Hematopoietic multipotent progenitor cell treated with erythropoietin and hydrocortisone succinate and interleukin-3 and kit ligand, for 15 days (in vitro differentiated cells): ENCODE measurements at regions not wholly inside any gene's neighbourhood (a gene's known extent, or its start where the extent isn't known, plus 50 kb on each side); places are given as distances from the start of the nearest gene placed in this dataset.

Experiments
- DNase-seq: peaks from one replicate; pipeline ENCODE4 v3.0.0-alpha.2; 2015; ENCODE audit warnings: low spot score

DNA sequence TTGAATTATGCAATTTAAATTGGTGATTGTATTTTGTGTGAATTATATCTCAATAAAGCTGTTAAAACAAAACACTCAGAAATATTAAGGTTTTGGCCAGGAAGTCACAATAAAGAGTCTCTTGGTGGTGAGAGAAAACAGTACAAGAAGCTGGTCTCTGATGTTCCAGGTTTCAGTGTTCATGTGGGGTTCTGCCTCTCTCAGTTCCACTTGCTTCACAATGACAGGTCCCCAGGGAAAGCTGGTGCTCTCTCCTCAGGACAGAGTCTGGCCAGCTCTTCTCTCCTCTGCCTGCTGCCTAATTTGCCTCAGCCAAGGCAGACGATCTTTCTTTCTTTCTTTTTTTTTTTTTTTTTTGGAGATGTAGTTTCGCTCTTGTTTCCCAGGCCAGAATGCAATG, 342.9 kb upstream of the PLXNA2 start:
- DNase-seq: no peak

DNA sequence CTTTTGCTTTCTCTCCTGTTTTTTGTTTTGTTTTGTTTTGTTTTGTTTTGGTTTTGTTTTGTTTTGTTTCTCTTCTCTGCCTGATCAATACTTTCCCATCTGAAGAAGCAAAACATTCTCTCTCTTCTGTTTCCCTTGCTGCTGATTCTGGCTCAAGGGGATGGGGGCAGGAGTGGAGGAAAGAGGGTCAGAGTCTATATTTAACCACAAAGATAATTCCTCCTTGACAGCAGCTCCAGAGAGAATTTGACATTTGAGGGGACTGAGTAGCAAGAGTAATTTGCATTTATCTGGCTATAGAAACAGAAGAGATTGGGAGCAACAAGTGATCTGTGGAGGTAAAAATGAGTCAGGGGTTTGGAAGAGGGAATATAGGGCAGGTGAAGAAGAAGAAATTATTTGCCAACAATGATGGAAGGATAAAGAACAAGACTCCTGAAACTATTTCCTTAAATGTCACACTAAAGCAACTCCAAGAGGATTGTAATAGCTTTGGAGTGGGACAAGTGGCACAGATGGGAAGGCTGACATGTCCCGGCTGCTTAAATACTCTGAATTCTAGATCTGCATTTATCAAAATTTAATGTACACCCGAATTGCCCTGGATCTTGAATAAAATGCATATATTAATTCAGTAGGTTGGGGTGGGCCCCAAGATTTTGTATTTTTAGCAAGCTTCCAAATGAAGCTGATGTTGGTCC, 349.3 kb upstream of the PLXNA2 start:
- no peak for DNase-seq

DNA sequence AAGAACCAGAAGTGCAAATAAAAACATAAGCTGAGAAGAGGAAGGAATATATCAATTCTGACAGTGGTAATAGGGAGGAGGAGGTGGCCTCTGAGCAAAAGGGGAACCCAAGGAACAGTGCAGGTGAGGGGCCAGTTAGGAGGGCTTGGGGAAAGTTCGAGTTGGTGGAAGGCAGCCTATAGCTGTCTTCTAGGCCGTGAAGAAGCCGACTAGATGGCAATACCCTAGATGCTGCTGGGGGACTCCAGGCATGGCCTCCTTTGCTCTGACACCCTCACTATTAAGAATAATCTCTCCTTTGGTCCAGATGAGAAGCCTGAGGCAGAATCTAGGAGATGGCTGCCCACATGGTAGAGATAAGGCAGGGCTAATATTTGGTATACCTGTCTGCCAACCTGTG, 351.1 kb upstream of the PLXNA2 start:
- DNase-seq: no peak

DNA sequence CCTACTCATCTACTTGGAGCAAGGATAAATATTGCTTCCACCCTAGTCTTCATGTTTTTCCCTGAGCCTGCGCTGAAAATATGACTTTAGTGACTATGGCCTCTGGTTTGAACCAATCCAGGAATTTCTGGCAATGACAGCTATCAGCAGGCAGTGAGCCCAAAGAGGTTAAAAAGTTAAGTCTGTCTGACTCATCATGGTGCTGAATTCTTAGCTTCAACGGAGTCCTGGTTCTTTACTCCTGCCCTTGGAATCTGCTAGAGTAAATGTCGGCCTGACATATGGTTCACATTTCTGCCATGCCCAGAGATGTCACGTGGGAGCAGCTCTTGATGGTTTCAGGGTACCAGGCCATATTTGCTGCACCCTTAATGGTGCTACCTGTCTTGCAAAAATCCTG, 351.6 kb upstream of the PLXNA2 start:
- no peak for DNase-seq

DNA sequence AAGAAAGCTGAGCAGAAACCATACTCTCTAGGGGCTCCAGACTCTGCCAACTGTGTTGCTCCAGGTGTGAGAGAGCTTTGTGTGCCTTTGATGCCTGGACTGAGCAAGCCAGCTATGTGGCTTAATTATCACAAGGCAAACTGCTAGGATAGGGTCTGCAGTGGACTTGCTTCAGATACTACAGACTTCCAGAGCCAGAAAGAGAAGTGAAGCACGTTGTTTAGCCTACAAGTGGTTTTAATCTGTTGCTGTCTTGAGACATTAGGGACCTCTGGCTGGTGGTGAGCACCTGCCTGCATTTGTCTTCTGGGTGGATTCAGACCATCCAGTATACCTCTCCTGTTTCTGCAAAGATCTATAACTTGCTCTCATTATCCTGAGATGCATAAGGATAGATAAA, 353.4 kb upstream of the PLXNA2 start:
- DNase-seq: no peak

DNA sequence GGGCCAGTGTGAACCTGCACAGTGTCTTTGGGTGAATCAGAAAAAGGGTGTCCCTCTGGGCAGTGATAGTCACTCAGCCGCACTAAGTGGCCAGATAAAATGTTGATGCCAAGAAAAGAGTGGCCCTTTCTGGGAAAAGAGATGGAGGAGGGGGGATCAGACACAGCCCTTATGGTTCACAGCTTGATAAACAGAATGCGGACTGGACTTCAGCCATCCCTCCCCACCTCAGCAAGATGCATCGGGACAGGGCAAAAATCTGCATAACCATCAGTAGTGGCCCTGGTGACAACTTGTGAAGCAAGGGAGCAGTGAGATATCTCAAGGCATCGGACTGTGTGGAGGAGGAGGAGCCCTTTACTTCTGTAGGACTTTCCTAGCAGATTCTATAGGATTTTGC, 353.8 kb upstream of the PLXNA2 start:
- DNase-seq: no peak

DNA sequence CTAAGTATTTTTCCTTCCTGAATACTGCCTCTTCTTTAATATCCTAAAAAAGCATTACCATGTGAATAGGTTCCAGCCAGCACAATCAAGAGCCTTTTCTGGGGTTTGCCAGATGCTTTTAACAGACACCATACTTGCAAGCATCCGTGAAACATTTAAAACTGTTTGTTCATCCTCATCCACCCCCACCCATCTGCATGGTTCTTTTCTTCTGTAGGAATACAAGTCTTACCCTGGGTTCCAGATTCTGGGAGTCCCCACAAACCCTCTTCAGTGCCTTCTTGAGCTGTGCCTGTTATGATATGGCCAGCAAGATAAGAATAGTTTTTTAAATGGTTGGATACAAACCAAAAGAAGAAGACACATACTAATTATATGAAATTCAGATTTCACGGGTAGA, 354.9 kb upstream of the PLXNA2 start:
- DNase-seq: no peak

DNA sequence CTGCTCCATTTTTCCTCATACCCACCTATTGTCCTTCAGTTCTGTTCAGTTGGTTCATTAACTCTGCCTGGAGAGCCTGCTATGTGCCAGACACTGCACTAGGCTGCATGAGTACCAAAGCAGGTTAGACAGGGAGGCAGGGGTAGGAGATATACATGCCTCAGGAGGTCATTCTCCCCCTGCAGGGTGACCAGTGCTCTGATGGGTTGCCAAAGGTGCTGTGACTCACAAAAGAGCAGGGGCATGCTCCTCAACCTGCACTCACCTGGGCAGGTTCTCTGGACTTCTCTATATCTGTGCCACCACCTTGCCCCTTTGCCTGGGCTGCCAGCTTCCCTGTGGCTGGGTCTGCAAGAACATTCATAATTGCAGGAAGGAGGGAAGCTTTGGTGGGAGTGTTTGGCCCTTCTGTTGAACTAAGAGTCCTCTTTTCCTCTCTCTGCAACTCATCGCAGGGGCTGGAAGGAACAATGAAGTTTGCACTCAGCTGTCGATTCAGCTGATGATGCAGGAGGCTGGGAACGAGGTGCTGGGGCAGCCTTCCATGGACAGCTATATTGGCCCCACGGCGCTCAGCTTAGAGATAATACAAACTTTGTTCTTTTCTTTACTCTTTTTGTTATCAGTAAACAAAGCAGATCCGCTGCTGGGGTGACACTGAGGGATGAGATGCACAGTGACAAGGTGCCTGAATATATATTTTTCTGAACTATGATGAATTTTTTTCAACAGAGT, 356.4 kb upstream of the PLXNA2 start:
- no peak for DNase-seq

DNA sequence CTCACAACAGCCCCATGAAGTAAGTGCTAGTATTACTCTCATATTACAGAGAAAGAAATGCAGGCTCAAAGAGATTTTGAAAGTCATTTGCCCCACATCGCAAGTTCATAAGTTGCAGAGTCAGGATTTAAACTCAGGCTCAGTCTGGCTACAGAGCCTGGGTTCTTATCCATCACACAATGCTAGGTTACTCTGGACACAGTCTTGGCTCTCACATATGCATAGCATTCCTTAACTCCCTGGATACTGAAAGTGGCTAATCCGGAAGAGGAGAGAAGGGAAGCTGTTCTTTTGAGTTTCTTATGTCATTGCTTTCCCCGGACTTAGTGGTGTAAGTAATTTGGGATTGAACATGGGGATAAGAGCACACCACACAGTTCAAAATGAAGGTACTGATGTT, 357.4 kb upstream of the PLXNA2 start:
- no peak for DNase-seq

DNA sequence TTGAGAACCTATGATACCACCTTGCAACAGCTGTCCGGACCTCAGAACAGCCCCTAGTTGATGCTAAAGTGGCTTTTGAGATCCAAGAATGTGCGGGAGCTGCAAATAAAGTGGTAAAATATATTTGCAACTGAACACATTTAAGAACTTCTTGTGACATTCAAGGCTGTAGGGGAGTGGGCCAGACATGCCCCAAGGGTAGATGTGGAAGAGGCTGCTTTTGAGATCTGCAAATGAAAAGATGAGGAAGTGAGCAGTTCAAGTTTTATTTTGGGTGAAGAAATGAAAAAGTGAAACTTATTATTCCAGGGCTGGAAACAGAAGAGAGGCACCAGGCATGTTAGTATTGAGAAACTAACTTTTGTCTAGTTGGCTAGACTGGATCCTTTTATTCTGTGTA, 359.5 kb upstream of the PLXNA2 start:
- DNase-seq: no peak

DNA sequence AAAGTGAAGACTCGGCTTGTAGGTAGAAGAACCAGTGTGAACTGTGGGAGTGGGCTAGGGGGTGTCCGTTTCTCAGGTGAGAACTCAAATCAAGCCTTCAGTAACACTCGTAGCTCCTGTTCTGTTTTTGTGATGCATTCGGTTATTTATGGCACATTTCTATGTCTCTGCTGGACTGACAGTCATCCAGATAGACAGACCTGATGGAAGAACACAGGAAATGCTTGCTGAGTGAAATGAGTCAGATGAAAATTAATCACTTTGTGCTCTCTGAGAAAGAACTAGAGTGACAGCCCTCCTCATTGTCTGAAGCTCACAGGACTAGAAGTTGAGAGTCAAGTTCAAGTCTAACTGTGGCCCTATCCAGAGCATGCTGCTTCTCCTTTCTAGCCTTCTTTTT, 360.1 kb upstream of the PLXNA2 start:
- DNase-seq: no peak

DNA sequence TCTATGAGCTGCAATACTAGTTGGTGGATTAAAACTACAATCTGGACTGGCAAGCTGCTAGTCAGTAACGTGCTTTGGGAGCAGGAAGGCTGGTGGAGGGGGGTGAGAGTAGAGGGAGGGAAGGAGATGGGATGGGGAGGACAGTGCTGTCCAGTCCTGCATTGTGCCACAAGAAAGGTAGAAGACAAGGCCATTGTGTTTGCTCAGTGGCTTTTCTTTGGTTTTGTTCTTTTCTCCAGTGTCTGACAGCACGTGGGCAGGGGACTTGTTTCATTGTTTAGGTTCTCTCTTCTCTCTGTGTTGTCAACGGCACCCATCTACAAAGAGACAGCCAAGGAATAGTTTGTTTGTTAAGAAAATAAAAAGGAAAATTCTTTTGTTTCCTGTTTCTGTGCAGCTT, 362.8 kb upstream of the PLXNA2 start:
- no peak for DNase-seq

DNA sequence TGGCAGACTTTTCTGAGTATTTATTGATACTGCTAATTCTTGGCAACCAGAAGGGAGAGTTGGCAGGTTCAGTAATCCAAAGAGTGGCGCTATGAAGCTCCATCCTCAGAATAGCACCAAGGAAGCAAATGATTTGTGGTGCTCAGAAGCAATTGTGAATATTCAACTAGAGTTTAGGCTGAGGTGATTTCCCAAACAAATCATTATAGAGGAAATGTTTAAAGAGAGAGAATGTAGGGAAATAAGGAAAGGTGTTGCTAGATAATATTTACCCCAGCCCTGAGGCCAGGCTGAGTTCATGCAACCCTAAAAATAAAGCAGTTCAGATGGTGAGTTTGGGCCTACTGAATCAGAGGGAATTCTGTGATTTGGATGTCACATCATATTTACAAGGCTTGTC, 363.4 kb upstream of the PLXNA2 start:
- DNase-seq: no peak

DNA sequence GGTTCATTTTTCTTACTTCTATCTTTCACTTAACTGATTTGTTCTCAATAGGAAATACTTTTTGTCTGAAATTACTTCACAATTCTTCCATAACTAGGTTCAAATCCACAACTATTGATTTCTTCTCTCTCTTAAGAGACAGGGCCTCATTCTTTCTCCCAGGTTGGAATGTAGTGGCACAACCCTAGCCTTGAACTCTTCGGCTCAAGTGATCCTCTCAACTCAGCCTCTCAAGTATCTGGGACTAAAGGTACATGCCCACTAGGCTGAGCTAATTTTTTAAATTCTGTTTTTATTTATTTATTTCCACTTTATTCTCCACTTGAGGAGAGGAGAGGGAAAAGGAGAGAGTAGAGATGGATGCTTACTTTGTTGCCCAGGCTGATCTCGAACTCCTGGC, 370.4 kb upstream of the PLXNA2 start:
- no peak for DNase-seq

DNA sequence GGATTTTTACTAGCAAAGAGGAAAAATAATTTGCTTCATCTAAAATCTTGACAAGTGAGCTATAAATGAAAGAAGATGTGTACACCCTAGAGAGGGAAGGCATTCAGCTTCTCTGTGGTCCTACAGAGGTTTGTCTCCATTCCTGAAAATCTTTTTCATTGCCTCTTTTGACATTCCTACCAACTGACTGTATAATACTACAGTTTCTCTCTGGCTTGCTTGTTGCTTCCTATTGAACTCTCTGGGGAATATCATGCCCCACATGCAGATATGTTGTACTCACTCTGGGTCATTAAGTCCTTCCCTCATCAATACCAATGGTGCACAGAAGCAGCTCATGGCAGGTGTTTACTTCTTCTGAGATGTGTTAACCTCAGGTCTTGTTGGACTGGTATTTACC, 371.2 kb upstream of the PLXNA2 start:
- no peak for DNase-seq

DNA sequence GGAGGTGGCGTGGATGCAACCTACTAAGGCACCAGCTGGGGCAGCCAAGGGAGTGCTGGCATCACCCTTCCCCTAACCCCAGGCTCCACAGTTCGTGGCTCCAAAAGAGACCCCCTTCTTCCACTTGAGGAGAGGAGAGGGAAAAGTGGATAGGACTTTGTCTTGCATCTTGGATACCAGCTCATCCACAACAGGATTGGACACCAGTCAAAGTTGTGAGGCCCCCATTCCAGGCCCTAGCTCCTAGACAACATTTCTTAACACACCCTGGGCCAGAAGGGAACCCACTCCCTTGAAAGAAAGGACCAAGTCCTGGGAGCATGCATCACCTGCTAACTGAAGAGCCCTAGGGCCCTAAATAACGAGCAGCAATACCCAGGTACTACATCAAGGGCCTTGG, 372.6 kb upstream of the PLXNA2 start:
- DNase-seq: no peak

DNA sequence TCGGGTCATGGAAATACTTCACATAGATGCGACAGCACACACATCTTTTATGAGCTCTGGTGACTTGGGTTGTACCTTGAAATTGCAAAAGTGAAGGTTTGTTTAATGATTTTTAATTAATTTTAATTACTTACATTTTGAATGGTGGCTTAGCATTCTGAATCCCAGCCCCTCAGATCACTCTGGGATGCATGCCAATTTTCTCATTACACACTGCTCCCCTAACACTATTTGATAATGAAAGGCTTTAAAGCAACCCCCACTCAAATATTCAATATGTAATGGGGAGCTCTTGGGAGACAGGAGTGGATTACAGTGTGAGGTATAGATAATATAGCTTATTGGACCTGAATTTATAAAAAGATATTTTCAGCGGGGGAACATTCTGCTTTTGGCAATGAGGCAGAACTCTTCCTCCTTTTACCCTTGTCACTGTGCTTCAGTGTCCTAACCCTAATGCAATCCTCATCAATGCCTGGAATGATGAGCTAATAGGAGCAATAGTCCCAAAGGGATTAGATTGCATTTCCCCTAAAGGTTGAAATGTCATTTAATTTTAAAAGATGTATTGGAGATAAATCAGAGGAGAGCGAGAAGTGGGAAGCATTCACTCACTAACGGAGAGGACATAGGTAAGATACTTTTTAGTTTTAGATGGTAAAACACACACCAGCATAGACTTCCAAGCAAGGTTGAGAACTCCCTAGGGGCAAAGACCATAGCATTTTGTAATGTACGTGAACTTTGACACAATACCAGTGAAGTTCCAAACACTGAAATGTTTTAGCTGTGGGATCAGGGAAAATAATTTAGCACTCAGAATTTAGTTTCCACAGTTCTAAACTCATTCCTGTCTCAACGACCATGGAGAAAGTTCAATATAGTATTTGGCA, 384.1 kb upstream of the PLXNA2 start:
- no peak for DNase-seq

DNA sequence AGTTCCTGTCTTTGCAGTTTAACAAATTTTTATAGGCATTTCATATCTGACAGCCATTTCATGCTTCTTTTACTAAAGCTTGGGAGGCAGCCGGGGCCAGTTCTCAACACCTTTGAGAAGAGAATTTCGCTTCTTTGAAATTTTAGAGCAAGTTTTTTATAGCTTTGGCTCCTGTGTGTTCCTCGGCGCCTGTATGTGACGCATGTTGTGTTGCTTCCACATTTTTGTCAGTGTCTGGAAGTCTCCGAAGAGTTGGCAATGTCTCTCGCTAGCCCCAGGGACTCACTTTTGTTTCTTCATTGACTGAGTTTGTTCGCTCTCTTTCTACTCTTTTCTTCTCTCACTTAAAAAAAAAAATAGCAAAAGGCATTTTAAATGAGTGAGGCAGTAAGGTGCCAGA, 386.9 kb upstream of the PLXNA2 start:
- DNase-seq: no peak

DNA sequence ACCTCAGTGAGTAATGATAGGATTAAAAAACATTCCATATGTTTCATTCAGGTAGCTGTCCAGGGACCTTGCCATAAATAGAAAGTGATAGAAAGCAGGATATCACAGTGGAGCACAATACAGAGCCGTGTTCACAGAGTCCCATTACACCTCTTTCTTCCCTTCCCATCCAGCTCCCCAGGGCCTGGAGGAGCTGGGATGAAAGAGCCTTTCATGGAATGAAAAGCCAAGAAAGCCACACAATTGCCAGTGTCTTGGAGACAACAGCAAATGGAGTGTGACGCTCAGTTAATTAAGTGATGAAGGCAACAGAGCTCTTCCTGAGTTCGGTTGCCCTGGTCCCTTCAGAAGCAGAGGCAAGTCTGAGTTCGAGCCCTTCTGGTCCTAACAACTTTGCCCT, 387.3 kb upstream of the PLXNA2 start:
- no peak for DNase-seq

DNA sequence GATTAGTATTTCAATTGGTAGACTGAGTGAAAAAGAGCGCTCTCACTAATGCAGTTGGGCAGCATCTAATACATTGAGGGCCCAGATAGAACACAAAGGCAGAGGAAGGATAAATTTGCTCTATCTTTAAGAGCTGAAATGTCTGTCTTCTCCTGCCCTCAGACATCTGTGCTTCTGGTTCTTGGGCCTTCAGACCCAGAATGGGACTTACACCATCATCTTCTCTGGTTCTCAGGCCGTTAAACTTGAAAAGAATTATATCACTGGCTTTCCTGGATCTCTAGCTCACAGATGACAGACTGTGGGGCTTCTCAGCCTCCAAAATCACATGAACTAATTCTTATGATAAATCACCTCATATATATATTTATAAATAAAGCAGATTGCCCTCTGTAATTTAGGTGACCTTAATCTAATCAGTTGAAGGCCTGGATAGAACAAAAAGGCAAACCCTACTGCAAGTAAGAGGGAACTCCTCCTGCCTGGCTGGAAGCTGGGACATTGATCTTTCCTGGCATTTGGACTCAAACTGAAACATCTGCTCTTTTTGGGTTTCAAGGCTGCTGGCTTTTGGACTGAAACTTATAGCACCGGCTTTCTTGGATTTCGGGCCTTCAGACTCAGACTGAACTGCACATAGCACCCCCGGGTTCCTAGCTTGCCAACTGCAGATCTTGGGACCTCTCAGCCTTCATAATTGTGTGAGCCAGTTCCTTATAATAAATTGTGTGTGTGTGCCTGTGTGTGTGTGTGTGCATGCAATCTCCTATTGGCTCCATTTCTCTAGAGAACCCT, 390.4 kb upstream of the PLXNA2 start:
- no peak for DNase-seq

DNA sequence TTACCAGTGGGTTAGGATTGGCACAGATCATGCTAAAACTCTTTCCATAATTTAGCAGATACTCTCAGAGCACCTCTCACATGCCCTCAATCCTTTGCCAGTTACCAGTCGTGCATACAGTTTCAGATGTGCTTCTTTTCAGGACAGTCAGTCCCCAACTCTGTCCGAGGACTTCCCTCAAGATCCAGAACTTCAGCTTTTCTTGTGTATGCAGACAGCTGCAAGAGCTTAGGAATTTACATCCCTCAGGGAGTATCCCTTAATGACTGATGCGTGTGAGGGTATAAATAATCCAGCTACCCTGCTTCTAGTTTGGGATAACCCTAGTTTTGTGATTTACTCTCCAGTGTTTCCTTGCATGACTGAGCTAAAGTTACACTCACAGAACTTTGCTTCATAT, 393.0 kb upstream of the PLXNA2 start:
- DNase-seq: no peak

DNA sequence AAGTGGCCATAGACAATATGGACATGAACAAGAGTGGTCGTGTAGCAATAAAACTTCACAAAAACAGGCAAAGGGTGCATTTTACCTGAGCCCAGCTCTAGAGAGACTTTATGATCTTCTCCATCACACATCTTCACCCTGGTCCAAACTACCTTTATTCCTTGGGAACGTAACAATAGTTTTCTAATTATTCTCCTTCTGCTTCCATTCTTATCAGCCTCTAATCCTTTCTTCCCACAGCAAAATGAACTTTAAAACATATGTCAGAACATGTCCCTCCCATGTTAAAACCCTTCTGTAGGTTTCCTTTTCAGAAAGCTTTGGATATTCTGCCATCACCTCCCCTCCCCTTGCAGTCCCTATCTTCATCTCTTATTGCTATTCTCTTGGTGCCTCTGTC, 395.2 kb upstream of the PLXNA2 start:
- no peak for DNase-seq
